Upper lobe of left lung (tissue), 4 donors: ENCODE measurements at regions not wholly inside any gene's neighbourhood (a gene's known extent, or its start where the extent isn't known, plus 50 kb on each side); places are given as distances from the start of the nearest gene placed in this dataset.

Experiments
- POLR2A ChIP-seq, 4 donors: fragments of 450-650 bp; IDR thresholded peaks; one replicate each; pipeline ENCODE4 v1.5.1; 2016 to 2017; ENCODE audit warnings: antibody characterized with exemption in 4 of 4, mild to moderate bottlenecking in 2 of 4
- POLR2AphosphoS5 ChIP-seq, 2 donors: sonication (generic); formaldehyde crosslinking; IDR thresholded peaks; one replicate each; pipeline ENCODE4 v1.5.1; 2017; ENCODE audit warnings: antibody characterized with exemption in 2 of 2
- TF ChIP-seq, protein P1 (sequence below), 6 experiments: fragments of 450-650 bp in 4 of 6; fragments of 200-600 bp in 2 of 6; sonication (generic) in 2 of 6; IDR thresholded peaks; one replicate each; pipeline ENCODE4 v1.5.1; 2016 to 2019; ENCODE audit warnings: antibody characterized with exemption in 6 of 6

DNA sequence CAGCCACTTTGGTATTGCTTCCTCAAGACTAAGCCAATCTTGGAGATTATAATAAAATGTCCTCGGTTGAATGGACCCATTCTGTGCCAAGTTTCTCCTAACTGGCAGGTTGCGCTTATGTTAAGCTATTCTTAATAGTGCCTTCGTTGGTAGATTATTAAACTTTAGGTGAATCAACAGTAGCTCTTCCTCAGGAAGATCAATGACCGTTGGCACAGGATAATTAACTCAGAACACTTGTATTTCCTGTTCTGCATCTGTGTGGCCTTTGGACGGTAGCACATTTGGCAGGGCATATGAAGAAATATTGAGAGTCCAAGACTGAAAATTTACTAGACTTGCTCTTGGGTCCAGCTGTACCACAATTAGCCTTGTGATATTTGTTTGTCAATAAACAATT is 402.9 kb downstream of the MLLT3 start:
- TF ChIP-seq, protein P1, sequence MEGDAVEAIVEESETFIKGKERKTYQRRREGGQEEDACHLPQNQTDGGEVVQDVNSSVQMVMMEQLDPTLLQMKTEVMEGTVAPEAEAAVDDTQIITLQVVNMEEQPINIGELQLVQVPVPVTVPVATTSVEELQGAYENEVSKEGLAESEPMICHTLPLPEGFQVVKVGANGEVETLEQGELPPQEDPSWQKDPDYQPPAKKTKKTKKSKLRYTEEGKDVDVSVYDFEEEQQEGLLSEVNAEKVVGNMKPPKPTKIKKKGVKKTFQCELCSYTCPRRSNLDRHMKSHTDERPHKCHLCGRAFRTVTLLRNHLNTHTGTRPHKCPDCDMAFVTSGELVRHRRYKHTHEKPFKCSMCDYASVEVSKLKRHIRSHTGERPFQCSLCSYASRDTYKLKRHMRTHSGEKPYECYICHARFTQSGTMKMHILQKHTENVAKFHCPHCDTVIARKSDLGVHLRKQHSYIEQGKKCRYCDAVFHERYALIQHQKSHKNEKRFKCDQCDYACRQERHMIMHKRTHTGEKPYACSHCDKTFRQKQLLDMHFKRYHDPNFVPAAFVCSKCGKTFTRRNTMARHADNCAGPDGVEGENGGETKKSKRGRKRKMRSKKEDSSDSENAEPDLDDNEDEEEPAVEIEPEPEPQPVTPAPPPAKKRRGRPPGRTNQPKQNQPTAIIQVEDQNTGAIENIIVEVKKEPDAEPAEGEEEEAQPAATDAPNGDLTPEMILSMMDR (IDR thresholded peaks at IDR 0.05) = no peak
- no peak for TF ChIP-seq POLR2AphosphoS5 (IDR thresholded peaks at IDR 0.05)
- TF ChIP-seq POLR2A (IDR thresholded peaks at IDR 0.05) = no peak
